HepG2 (cell line): ENCODE measurements at regions not wholly inside any gene's neighbourhood (a gene's known extent, or its start where the extent isn't known, plus 50 kb on each side); places are given as distances from the start of the nearest gene placed in this dataset.

Source experiments
- ATAC-seq: fragments of 200-7000 bp; cut with Tn5 transposase; 3 replicates; pipeline ENCODE4 v1.9.1; 2020; ENCODE audit warnings: mild to moderate bottlenecking, moderate library complexity
- BruUV-seq: library from RNA; stranded (reverse); fragments of 400-500 nt; replicated peaks from 2 replicates; lab custom pipeline; 2021; lab: Mats Ljungman, UMichigan
- CTCF ChIA-PET: fragments of 300-600 bp; formaldehyde crosslinking; extraction: SDS; loops from one replicate; lab custom pipeline; 2021; ENCODE audit warnings: low total read pairs, inconsistent platforms, low intra/inter-chr PET ratio; lab: Yijun Ruan, JAX
- POLR2A ChIA-PET: fragments of 350-600 bp; sonication (Branson Sonifier 250); formaldehyde crosslinking; loops from one replicate; lab custom pipeline; 2020; ENCODE audit warnings: antibody characterized with exemption, inconsistent platforms; lab: Yijun Ruan, JAX
- DNase-seq: peaks from one replicate; pipeline ENCODE4 v3.0.0-alpha.2; 2015; ENCODE audit warnings: low spot score
- FAIRE-seq: peaks from 3 replicates; lab custom pipeline; 2011; peaks lifted over from hg19 to GRCh38; lab: Jason Lieb, UNC
- H2AFZ ChIP-seq: one replicate; pipeline ENCODE4 v1.6.1; 2011; ENCODE audit warnings: low read length, inconsistent platforms
- H3K27ac ChIP-seq: fragments of 300-600 bp; 3 replicates; pipeline ENCODE4 v1.8.0; 2011; ENCODE audit warnings: mixed run types, mild to moderate bottlenecking, mixed read lengths, low read length, inconsistent platforms; ENCODE audit not compliant: insufficient read depth; ENCODE audit errors: extremely low read length
- H3K27me3 ChIP-seq, 2 experiments: fragments of 200-600 bp in 1 of 2; 2 replicates in 1 of 2; 3 replicates in 1 of 2; pipeline versions ENCODE4 v1.6.0 to v1.8.0; 2011; ENCODE audit warnings: low read length in 2 of 2, mild to moderate bottlenecking in 2 of 2, moderate library complexity in 2 of 2, inconsistent platforms in 1 of 2; ENCODE audit not compliant: insufficient read depth in 2 of 2, control insufficient read depth in 1 of 2
- H3K36me3 ChIP-seq, 2 experiments: fragments of 200-600 bp in 1 of 2; replicated peaks in 1 of 2; 2 replicates in 1 of 2; 3 replicates in 1 of 2; pipeline versions ENCODE4 v1.5.1 to v1.8.0; 2011; ENCODE audit warnings: low read length in 2 of 2, inconsistent platforms in 1 of 2; ENCODE audit not compliant: insufficient read depth in 2 of 2, control insufficient read depth in 1 of 2
- H3K4me1 ChIP-seq: 2 replicates; pipeline ENCODE4 v1.5.1; 2012; ENCODE audit warnings: low read length, inconsistent platforms; ENCODE audit not compliant: insufficient read depth
- H3K4me2 ChIP-seq: 2 replicates; pipeline ENCODE4 v1.6.0; 2011; ENCODE audit warnings: low read depth, low read length, inconsistent platforms
- H3K4me3 ChIP-seq, 3 experiments: fragments of 200-600 bp in 1 of 3; sonication (generic), shearing (Covaris generic) in 1 of 3; replicated peaks in 1 of 3; 2 replicates each; pipeline ENCODE4 v1.5.1; 2011 to 2016; ENCODE audit warnings: low read length in 3 of 3, inconsistent platforms in 2 of 3, low read depth in 2 of 3, mild to moderate bottlenecking in 2 of 3, control low read depth in 1 of 3, mixed read lengths in 1 of 3; ENCODE audit not compliant: insufficient read depth in 1 of 3
- H3K79me2 ChIP-seq: one replicate; pipeline ENCODE4 v1.6.1; 2011; ENCODE audit warnings: low read length, inconsistent platforms; ENCODE audit not compliant: insufficient read depth
- H3K9ac ChIP-seq: 2 replicates; pipeline ENCODE4 v1.6.0; 2011; ENCODE audit warnings: mild to moderate bottlenecking, low read depth, low read length, inconsistent platforms; ENCODE audit not compliant: insufficient read depth
- H3K9me3 ChIP-seq: 2 replicates; pipeline ENCODE4 v1.5.1; 2012; ENCODE audit warnings: mild to moderate bottlenecking, low read length
- H4K20me1 ChIP-seq: 2 replicates; pipeline ENCODE4 v1.6.0; 2011; ENCODE audit warnings: inconsistent platforms, mild to moderate bottlenecking, low read length, moderate library complexity; ENCODE audit not compliant: insufficient read depth
- CCDC6 ChIP-seq: sonication (generic); formaldehyde crosslinking; IDR thresholded peaks from 2 replicates; pipeline ENCODE4 v1.8.1; 2022; ENCODE audit warnings: mild to moderate bottlenecking, missing genetic modification reagents, moderate library complexity
- HNRNPUL1 ChIP-seq: fragments of 200-400 bp; formaldehyde crosslinking; IDR thresholded peaks from 2 replicates; pipeline ENCODE4 v1.6.1; 2017; ENCODE audit warnings: low read depth, mild to moderate bottlenecking, low read length, moderate library complexity
- ISL2 ChIP-seq: sonication (generic); formaldehyde crosslinking; IDR thresholded peaks from 2 replicates; pipeline ENCODE4 v1.5.0; 2020; ENCODE audit warnings: missing genetic modification reagents
- KAT2B ChIP-seq: fragments of 150-350 bp; IDR thresholded peaks from 2 replicates; pipeline ENCODE4 v1.6.1; 2014; ENCODE audit warnings: low read depth, low read length, borderline replicate concordance
- PHF20 ChIP-seq: sonication (generic); formaldehyde crosslinking; IDR thresholded peaks from 2 replicates; pipeline ENCODE4 v1.5.0; 2020; ENCODE audit warnings: mild to moderate bottlenecking, missing genetic modification reagents
- RFX5 ChIP-seq: IDR thresholded peaks from 2 replicates; pipeline ENCODE4 v1.6.1; 2011; ENCODE audit warnings: low read depth, low read length, improper control_type of control experiment
- RXRA ChIP-seq: sonication (generic); formaldehyde crosslinking; IDR thresholded peaks from 2 replicates; pipeline ENCODE4 v1.5.1; 2020; ENCODE audit warnings: missing genetic modification reagents
- SALL1 ChIP-seq: sonication (generic); formaldehyde crosslinking; IDR thresholded peaks from 2 replicates; pipeline ENCODE4 v1.8.0; 2022; ENCODE audit warnings: mild to moderate bottlenecking, missing genetic modification reagents
- TAF1 ChIP-seq: sonication (generic); formaldehyde crosslinking; IDR thresholded peaks from 2 replicates; pipeline ENCODE4 v1.4.0; 2020; ENCODE audit warnings: missing genetic modification reagents
- ZNF558 ChIP-seq: sonication (generic); formaldehyde crosslinking; IDR thresholded peaks from 2 replicates; pipeline ENCODE4 v1.9.0; 2022; ENCODE audit warnings: mild to moderate bottlenecking, missing genetic modification reagents, borderline replicate concordance
- WGBS: methylation state at CpG from one replicate; pipeline ENCODE4 v1.1.6; 2017; ENCODE audit warnings: low lambda C conversion rate; 5-methylcytosine and 5-hydroxymethylcytosine counted together
- in situ Hi-C: cut with HindIII; loops from 2 replicates; pipeline ENCODE4 v1.10.0; 2017; ENCODE audit warnings: low pct_unique_long_range_greater_than_20kb; ENCODE audit not compliant: extremely low pct_ligation_motif_present
- intact Hi-C: fragments of 100-400 bp; cut with micrococcal nuclease; formaldehyde crosslinking; loops from one replicate; pipeline ENCODE4 v1.10.0; 2022; ENCODE audit not compliant: unreplicated experiment
- TF ChIP-seq, protein P1 (sequence below): IDR thresholded peaks from 2 replicates; pipeline ENCODE4 v1.6.1; 2016; ENCODE audit warnings: missing compliant biosample characterization, missing genetic modification reagents, borderline replicate concordance
- TF ChIP-seq, protein P2 (sequence below): sonication (generic); formaldehyde crosslinking; IDR thresholded peaks from 2 replicates; pipeline ENCODE4 v1.4.0; 2020; ENCODE audit warnings: mild to moderate bottlenecking, missing genetic modification reagents
- TF ChIP-seq, protein P3 (sequence below): sonication (generic); formaldehyde crosslinking; IDR thresholded peaks from 2 replicates; pipeline ENCODE4 v1.4.0; 2020; ENCODE audit warnings: mild to moderate bottlenecking, missing genetic modification reagents, borderline replicate concordance

DNA sequence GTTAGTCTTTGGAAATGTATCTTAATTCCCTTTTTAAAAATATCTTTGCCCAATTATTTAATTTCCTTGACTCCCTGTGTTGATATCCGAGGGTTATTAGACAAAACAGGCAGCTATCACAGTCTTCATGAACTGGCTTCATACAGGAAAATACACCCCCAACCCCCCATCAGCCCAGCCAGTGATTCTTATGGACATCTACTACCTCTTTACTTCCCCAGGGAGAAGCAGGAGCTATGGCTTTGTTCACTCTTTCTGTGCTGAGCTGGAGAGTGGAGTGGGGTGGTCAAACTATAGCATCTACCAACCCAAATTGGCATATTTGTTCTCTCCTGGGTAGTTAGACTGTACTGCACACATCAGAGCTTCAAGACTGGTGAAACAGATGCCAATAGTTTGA is 134.4 kb upstream of the SLC38A2 start:
- no peak overlapping the region for H2AFZ ChIP-seq
- no peak overlapping the region for H3K4me3 ChIP-seq
- peaks cover 0 to 1% of the 10 kb centered on the region in 2 experiments; a peak in 1 of 5 replicates for H3K36me3 ChIP-seq
- 70% methylated on average over 1 of the region's 1 CpG for WGBS
- FAIRE-seq (no peak), DNase-seq (no peak), ATAC-seq (no peak)
- no peak overlapping the region for H3K27ac ChIP-seq
- no peaks in the 10 kb centered on the region for H4K20me1 ChIP-seq
- TF ChIP-seq ISL2 (CRISPR knock-in tag) = no peak
- in situ Hi-C loops (no loop called here), intact Hi-C loops (no loop called here)
- no peak overlapping the region for H3K9ac ChIP-seq
- ChIA-PET POLR2A (no interaction called here), CTCF (no interaction called here)
- H3K9me3 ChIP-seq = peaks cover 21% of the 10 kb centered on the region
- no peaks in the 10 kb centered on the region for H3K79me2 ChIP-seq
- no TSS peak for BruUV-seq
- no peak overlapping the region for H3K4me2 ChIP-seq
- no peaks in the 10 kb centered on the region for H3K4me1 ChIP-seq
- no peaks in the 10 kb centered on the region for H3K27me3 ChIP-seq

DNA sequence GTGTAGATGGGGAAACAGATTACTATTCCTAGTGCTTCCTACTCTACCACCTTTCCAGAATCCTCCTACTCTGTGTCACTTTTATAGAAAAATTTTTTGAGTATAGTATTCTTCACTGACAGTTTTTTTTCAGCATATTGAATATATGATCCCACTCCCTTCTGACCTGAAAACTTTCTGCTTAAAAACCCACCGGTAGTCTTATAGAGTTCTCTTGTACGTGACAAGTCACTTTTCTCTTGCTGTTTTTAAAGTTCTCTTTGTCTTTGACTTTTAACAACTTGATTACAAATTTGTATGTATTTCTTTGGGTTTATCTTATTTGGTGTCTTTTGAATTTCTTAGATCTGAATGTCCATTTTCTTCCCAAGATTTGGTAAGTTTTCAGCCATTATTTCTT is 133.6 kb upstream of the SLC38A2 start:
- ATAC-seq = no peak
- WGBS = 100% methylated on average over 2 of the region's 2 CpGs
- no peaks in the 10 kb centered on the region for H3K79me2 ChIP-seq
- no peak overlapping the region for H3K9ac ChIP-seq
- peaks cover 0 to 1% of the 10 kb centered on the region in 2 experiments; a peak in 1 of 5 replicates for H3K36me3 ChIP-seq
- no TSS peak for BruUV-seq
- POLR2A ChIA-PET = no interaction called here
- CTCF ChIA-PET = no interaction called here
- no peak overlapping the region for H2AFZ ChIP-seq
- in situ Hi-C loops (no loop called here), intact Hi-C loops (no loop called here)
- H3K4me3 ChIP-seq = no peak overlapping the region
- no peak overlapping the region for H3K4me2 ChIP-seq
- no peaks in the 10 kb centered on the region for H4K20me1 ChIP-seq
- DNase-seq = no peak
- no peak overlapping the region for H3K27ac ChIP-seq
- no peak for FAIRE-seq
- H3K27me3 ChIP-seq = no peaks in the 10 kb centered on the region
- no peaks in the 10 kb centered on the region for H3K4me1 ChIP-seq
- H3K9me3 ChIP-seq = peaks cover 21% of the 10 kb centered on the region
- no peak for TF ChIP-seq CCDC6 (CRISPR knock-in tag)
- TF ChIP-seq KAT2B = no peak
- TF ChIP-seq, protein P1, sequence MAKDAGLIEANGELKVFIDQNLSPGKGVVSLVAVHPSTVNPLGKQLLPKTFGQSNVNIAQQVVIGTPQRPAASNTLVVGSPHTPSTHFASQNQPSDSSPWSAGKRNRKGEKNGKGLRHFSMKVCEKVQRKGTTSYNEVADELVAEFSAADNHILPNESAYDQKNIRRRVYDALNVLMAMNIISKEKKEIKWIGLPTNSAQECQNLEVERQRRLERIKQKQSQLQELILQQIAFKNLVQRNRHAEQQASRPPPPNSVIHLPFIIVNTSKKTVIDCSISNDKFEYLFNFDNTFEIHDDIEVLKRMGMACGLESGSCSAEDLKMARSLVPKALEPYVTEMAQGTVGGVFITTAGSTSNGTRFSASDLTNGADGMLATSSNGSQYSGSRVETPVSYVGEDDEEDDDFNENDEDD (CRISPR knock-in tag) = no peak
- TF ChIP-seq, protein P2, sequence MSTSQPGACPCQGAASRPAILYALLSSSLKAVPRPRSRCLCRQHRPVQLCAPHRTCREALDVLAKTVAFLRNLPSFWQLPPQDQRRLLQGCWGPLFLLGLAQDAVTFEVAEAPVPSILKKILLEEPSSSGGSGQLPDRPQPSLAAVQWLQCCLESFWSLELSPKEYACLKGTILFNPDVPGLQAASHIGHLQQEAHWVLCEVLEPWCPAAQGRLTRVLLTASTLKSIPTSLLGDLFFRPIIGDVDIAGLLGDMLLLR (CRISPR knock-in tag) = no peak
- TF ChIP-seq RXRA (CRISPR knock-in tag) = no peak
- TF ChIP-seq ZNF558 (CRISPR knock-in tag) = no peak
- TF ChIP-seq SALL1 (CRISPR knock-in tag) = no peak
- no peak for TF ChIP-seq PHF20 (CRISPR knock-in tag)
- TF ChIP-seq HNRNPUL1 = no peak
- no peak for TF ChIP-seq TAF1
- TF ChIP-seq, protein P3, sequence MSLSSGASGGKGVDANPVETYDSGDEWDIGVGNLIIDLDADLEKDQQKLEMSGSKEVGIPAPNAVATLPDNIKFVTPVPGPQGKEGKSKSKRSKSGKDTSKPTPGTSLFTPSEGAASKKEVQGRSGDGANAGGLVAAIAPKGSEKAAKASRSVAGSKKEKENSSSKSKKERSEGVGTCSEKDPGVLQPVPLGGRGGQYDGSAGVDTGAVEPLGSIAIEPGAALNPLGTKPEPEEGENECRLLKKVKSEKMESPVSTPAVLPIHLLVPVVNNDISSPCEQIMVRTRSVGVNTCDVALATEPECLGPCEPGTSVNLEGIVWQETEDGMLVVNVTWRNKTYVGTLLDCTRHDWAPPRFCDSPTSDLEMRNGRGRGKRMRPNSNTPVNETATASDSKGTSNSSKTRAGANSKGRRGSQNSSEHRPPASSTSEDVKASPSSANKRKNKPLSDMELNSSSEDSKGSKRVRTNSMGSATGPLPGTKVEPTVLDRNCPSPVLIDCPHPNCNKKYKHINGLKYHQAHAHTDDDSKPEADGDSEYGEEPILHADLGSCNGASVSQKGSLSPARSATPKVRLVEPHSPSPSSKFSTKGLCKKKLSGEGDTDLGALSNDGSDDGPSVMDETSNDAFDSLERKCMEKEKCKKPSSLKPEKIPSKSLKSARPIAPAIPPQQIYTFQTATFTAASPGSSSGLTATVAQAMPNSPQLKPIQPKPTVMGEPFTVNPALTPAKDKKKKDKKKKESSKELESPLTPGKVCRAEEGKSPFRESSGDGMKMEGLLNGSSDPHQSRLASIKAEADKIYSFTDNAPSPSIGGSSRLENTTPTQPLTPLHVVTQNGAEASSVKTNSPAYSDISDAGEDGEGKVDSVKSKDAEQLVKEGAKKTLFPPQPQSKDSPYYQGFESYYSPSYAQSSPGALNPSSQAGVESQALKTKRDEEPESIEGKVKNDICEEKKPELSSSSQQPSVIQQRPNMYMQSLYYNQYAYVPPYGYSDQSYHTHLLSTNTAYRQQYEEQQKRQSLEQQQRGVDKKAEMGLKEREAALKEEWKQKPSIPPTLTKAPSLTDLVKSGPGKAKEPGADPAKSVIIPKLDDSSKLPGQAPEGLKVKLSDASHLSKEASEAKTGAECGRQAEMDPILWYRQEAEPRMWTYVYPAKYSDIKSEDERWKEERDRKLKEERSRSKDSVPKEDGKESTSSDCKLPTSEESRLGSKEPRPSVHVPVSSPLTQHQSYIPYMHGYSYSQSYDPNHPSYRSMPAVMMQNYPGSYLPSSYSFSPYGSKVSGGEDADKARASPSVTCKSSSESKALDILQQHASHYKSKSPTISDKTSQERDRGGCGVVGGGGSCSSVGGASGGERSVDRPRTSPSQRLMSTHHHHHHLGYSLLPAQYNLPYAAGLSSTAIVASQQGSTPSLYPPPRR (CRISPR knock-in tag) = no peak
- TF ChIP-seq RFX5 = no peak
